Right renal cortex interstitium (tissue), 3 donors: ENCODE measurements at regions not wholly inside any gene's neighbourhood (a gene's known extent, or its start where the extent isn't known, plus 50 kb on each side); places are given as distances from the start of the nearest gene placed in this dataset.

Experiments used
- DNase-seq, 3 donors: peaks; one replicate each; pipeline ENCODE4 v3.0.0-alpha.2; 2013; ENCODE audit warnings: low read depth in 3 of 3, low spot score in 2 of 3

GRCh38 chr7:86914551-86914950 lies 144.9 kb downstream of the ELAPOR2 start:
- DNase-seq = no peak
